NCI-H226 (cell line): ENCODE measurements at regions not wholly inside any gene's neighbourhood (a gene's known extent, or its start where the extent isn't known, plus 50 kb on each side); places are given as distances from the start of the nearest gene placed in this dataset.

Source experiments
- DNase-seq: peaks from one replicate; pipeline ENCODE4 v3.0.0-alpha.2; 2015

DNA sequence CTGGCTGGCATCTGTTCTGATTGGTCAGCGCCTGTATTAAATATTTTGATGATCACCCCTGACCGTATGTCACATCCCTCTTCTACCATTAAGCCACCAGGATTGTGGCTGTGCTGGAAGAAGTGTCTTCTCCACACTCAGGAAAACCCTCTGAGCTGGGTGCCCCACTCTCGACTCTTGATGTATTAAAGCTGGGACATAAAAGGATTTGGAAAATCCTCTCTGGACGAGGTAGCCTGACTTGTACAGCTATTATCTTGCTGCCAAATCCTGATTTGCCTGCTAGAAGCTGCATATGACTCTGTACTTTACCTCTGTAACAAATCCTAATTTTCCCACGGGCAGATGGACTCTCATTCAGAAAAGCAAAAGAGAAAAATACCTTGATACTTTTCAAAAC lies 161.0 kb downstream of the SLC28A3 start:
- DNase-seq: no peak

DNA sequence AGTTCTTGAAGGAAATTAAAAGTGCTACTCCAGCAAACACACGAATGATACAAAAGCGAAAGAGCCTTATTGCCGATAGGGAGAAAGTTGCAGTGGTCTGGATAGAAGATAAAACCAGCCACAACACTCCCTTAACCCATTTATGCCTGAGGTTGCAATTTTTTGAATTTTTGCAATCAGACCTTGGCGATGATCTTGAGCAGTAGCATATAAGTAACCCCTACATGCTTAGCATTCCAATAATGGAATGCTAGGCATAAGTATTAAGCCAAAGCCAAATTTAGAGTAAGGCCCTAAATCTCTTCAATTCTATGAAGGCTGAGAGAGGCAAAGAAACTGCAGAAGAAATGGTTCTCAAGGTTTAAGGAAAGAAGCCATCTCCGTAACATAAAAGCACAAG lies 153.5 kb downstream of the SLC28A3 start:
- DNase-seq: peak; percentile 48

DNA sequence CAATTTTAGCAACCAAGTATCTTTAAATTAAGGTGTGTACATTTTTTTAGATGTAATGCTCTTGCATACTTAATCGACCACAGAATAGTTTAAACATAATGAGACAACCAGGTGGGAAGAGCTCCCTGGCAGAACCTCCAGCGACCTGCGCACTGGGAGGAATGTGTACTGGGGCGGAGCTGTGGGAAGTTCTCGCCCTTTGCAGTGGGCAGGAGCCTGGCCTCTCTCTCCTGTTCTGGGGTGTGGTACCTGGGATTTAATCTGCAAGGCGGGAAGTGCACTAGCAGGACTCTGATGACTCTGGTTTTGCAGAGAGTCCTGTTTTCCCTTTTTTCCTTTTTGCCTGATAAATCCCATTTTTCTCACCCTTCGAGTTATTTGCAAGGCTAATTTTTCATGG lies 150.7 kb downstream of the SLC28A3 start:
- DNase-seq: peak; percentile 12

- DNase-seq: no peak
Measured at GRCh38 chr9:84190411-84190810, 150.1 kb downstream of the SLC28A3 start.

DNA sequence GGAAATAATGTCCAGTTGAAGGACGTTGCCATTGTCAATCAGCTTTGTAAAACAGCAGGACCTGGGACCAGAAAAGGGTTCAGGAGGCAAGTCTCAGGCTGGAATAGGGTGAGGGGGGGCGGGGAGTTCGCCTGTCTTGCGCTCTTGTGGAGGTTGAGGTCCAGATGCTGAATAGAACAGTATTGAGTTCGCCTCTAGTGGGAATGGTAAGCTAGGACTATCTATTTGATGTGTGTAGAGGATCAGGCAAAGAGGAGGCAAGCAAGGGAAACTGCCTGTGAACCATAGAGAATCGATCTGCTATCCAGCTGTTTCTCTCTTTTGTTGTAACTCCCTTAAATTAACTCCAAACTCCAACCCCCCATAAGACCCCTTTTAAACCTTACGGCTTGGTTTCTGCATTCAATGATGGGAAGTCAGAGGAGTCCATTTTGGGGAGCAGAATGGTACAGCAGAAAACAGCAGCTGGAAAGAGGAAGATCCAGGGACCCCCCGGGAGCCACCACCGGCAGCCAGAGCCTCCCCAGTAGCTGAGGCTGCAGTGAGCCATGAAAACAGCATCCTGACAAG lies 133.7 kb downstream of the SLC28A3 start:
- no peak for DNase-seq

DNA sequence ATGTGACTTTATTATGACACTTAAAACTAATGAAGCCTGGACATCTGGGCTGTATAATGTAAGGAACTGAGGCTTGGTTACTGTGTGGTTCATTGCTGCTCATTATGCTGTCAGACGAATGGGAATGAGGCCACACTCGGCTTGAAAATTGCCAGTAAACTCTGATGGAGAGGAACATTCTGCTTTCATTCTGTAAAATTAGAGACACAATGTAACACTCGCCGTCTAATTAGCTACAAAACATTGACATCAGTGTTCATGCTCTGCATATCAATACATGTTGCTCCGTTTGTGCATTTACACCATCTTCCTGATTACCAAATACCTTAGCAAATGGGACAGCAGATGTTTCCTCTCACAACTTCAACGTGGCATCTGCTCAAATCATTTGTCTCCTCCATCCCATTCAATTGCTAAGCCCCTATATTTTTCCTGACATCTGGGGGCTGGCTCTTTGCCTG lies 133.0 kb downstream of the SLC28A3 start:
- no peak for DNase-seq

DNA sequence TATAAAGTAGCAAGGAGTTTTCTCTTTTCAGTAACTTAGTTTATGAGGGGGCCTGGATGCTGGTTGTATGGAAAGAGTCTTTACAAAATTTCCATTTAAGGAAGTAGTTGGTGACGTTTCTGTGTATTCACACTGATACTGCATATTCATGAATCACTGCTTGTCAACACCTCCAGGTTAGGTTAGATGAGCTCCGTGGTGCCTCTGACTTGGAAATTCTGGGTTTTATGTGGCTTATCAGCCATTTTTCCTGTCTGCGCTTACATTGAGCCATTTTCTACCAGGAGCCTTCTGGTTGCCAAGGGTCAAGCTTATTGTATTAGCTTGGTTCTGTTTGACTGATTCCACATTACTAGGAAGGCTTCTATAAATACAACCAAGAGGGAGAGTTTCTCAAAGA lies 128.3 kb downstream of the SLC28A3 start:
- DNase-seq: no peak

GRCh38 chr9:84212982-84213381 lies 127.6 kb downstream of the SLC28A3 start:
- no peak for DNase-seq

GRCh38 chr9:84216151-84216550 lies 124.4 kb downstream of the SLC28A3 start:
- DNase-seq: no peak

- DNase-seq: peak; percentile 59
Measured at GRCh38 chr9:84218322-84218721, 122.2 kb downstream of the SLC28A3 start.

GRCh38 chr9:84224246-84224645 lies 116.3 kb downstream of the SLC28A3 start:
- no peak for DNase-seq
